HG02840 (cell line): ENCODE measurements at regions not wholly inside any gene's neighbourhood (a gene's known extent, or its start where the extent isn't known, plus 50 kb on each side); places are given as distances from the start of the nearest gene placed in this dataset.
"Not testable (repeated sequence)": the region's sequence is repeated elsewhere in the genome, so short reads cannot be mapped to it uniquely, and the experiment has no call there.

Source experiments
- ATAC-seq: cut with Tn5 transposase; IDR thresholded peaks from one replicate; pipeline ENCODE4 v1.9.1; 2021; ENCODE audit warnings: mild to moderate bottlenecking, moderate library complexity, moderate number of reproducible peaks; ENCODE audit not compliant: unreplicated experiment, low FRiP score

- no peak for ATAC-seq
Observed at GRCh38 chr2:88396209-88396608, 56.3 kb downstream of the FOXI3 start.

GRCh38 chr2:88377641-88377991 is 74.9 kb downstream of the FOXI3 start:
- ATAC-seq, result no peak

GRCh38 chr2:88372042-88372441 is 80.5 kb downstream of the FOXI3 start:
- ATAC-seq, result no peak

- not testable (repeated sequence) for ATAC-seq
Observed at GRCh38 chr2:88365408-88365807, 87.1 kb downstream of the FOXI3 start.

- ATAC-seq, result no peak
Observed at GRCh38 chr2:88355486-88355885, 97.0 kb downstream of the FOXI3 start.

GRCh38 chr2:88351249-88351601 is 101.3 kb downstream of the FOXI3 start:
- no peak for ATAC-seq

GRCh38 chr2:88350331-88351248 is 101.9 kb downstream of the FOXI3 start:
- ATAC-seq, result no peak

- ATAC-seq, result no peak
Observed at GRCh38 chr2:88345842-88346241, 106.7 kb downstream of the FOXI3 start.

- ATAC-seq, result no peak
Observed at GRCh38 chr2:88342749-88343148, 109.7 kb downstream of the FOXI3 start.

GRCh38 chr2:88334418-88334817 is 118.1 kb downstream of the FOXI3 start:
- ATAC-seq, result no peak

GRCh38 chr2:88331239-88331638 is 121.3 kb downstream of the FOXI3 start:
- ATAC-seq, result no peak

GRCh38 chr2:88329815-88330603 is 122.5 kb downstream of the FOXI3 start:
- peak; percentile 69 for ATAC-seq

- ATAC-seq, result no peak
Observed at GRCh38 chr2:88321449-88322248, 130.8 kb downstream of the FOXI3 start.

- ATAC-seq, result no peak
Observed at GRCh38 chr2:88320076-88320773, 132.3 kb downstream of the FOXI3 start.

- no peak for ATAC-seq
Observed at GRCh38 chr2:88318956-88319330, 133.6 kb downstream of the FOXI3 start.

- no peak for ATAC-seq
Observed at GRCh38 chr2:88318071-88318955, 134.2 kb downstream of the FOXI3 start.

- no peak for ATAC-seq
Observed at GRCh38 chr2:88310787-88311186, 140.6 kb downstream of the THNSL2 start.

- no peak for ATAC-seq
Observed at GRCh38 chr2:88307817-88308216, 137.7 kb downstream of the THNSL2 start.

- no peak for ATAC-seq
Observed at GRCh38 chr2:88303865-88304264, 133.7 kb downstream of the THNSL2 start.
